ENCODE measurements at regions not wholly inside any gene's neighbourhood (a gene's known extent, or its start where the extent isn't known, plus 50 kb on each side); places are given as distances from the start of the nearest gene placed in this dataset.

DNA sequence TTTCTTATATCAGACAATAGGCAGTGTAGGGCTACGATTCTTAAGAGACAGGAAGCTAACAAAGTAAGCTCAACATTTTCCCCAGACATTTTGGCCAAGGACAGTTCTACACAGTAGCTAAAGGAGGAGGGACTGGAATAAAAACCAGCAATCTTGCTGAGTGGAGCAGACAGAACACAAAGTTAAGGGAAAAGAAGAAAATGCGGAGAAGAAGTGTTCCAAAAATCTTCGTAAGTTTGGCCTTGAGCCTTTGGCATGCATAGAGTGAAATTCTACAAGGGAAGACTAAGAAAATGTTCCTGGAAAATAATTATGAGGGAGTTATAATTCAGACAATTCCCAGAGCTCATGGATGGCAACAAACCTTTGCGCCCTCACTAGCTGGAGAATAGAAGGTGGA is 748.0 kb upstream of the CTNND2 start:
- DNase-seq (no peak), ATAC-seq (ENCODE audit: insufficient read depth, low FRiP score) (no peak)
- H3K9me3 ChIP-seq (ENCODE audit: control insufficient read depth in 4 of 4, insufficient read depth in 3 of 4, low read length in 3 of 4): no peaks in the 10 kb centered on the region
- 89 to 92% methylated on average over 4 of the region's 4 CpGs for WGBS, 2 donors
- no peaks in the 10 kb centered on the region for H3K36me3 ChIP-seq (ENCODE audit: control insufficient read depth in 4 of 4, insufficient read depth in 4 of 4, low read length in 4 of 4)
- no peak for TF ChIP-seq CTCF (IDR thresholded peaks at IDR 0.05; ENCODE audit: control extremely low read depth, extremely low read depth)
- H3K4me1 ChIP-seq (ENCODE audit: control insufficient read depth in 5 of 5, insufficient read depth in 5 of 5, low read length in 5 of 5): no peaks in the 10 kb centered on the region
- H3K9ac ChIP-seq (ENCODE audit: insufficient read depth in 1 of 2, low read length in 2 of 2): no peak overlapping the region
- H3K27me3 ChIP-seq (ENCODE audit: control insufficient read depth in 3 of 3, insufficient read depth in 3 of 3, low read length in 2 of 3): no peaks in the 10 kb centered on the region
- H3K4me3 ChIP-seq: no peak overlapping the region
- H3K27ac ChIP-seq (ENCODE audit: low read depth in 1 of 2, low read length in 1 of 2): no peak overlapping the region

DNA sequence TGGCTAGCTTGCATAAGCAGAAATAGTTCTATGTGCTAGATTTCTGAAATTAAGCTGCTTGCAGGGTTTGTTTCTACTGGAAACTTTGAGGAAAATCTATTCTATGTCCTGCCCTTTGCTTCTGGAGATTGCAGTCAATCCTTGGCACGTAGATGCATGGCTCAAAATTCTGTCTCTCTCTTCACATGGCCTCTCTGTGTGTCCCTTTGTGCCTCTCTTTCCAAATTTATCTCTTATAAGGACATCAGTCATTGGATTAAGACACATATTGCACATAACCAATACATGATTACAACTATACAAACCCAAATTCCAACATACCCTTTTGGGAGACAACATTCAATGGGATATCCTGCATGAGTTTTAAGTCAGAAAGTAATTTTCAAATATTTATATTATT is 744.3 kb upstream of the CTNND2 start:
- DNase-seq: no peak
- Histone ChIP-seq H3K27me3 (ENCODE audit: control insufficient read depth in 3 of 3, insufficient read depth in 3 of 3, low read length in 2 of 3) (no peaks in the 10 kb centered on the region), H3K9ac (ENCODE audit: insufficient read depth in 1 of 2, low read length in 2 of 2) (no peak overlapping the region), H3K4me3 (no peak overlapping the region), H3K4me1 (ENCODE audit: control insufficient read depth in 5 of 5, insufficient read depth in 5 of 5, low read length in 5 of 5) (no peaks in the 10 kb centered on the region), H3K9me3 (ENCODE audit: control insufficient read depth in 4 of 4, insufficient read depth in 3 of 4, low read length in 3 of 4) (no peaks in the 10 kb centered on the region), H3K36me3 (ENCODE audit: control insufficient read depth in 4 of 4, insufficient read depth in 4 of 4, low read length in 4 of 4) (no peaks in the 10 kb centered on the region), H3K27ac (ENCODE audit: low read depth in 1 of 2, low read length in 1 of 2) (no peak overlapping the region)
- no peak for TF ChIP-seq CTCF (IDR thresholded peaks at IDR 0.05; ENCODE audit: control extremely low read depth, extremely low read depth)
- ATAC-seq (ENCODE audit: insufficient read depth, low FRiP score): no peak
- WGBS, 2 donors: 58 to 72% methylated on average over 1 of the region's 1 CpG

DNA sequence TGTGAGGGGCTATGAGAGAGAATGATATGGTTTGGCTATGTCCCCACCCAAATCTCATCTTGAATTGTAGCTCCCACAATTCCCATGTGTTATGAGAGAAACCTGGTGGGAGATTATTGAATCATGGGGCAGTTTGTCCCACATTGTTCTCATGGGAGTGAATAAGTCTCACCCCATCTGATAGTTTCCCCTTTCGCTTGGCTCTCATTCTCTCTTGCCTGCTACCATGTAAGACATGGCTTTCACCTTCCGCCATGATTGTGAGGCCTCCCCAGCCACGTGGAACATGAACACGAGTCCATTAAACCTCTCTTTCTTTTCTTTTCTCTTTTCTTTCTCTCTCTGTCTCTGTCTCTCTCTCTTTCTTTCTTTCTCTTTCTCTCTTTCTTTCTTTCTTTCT is 743.4 kb upstream of the CTNND2 start:
- ATAC-seq (ENCODE audit: insufficient read depth, low FRiP score) (no peak), DNase-seq (no peak)
- Histone ChIP-seq H3K27me3 (ENCODE audit: control insufficient read depth in 3 of 3, insufficient read depth in 3 of 3, low read length in 2 of 3) (no peaks in the 10 kb centered on the region), H3K4me1 (ENCODE audit: control insufficient read depth in 5 of 5, insufficient read depth in 5 of 5, low read length in 5 of 5) (no peaks in the 10 kb centered on the region), H3K9ac (ENCODE audit: insufficient read depth in 1 of 2, low read length in 2 of 2) (no peak overlapping the region), H3K36me3 (ENCODE audit: control insufficient read depth in 4 of 4, insufficient read depth in 4 of 4, low read length in 4 of 4) (no peaks in the 10 kb centered on the region), H3K27ac (ENCODE audit: low read depth in 1 of 2, low read length in 1 of 2) (no peak overlapping the region), H3K9me3 (ENCODE audit: control insufficient read depth in 4 of 4, insufficient read depth in 3 of 4, low read length in 3 of 4) (no peaks in the 10 kb centered on the region), H3K4me3 (no peak overlapping the region)
- no peak for TF ChIP-seq CTCF (IDR thresholded peaks at IDR 0.05; ENCODE audit: control extremely low read depth, extremely low read depth)
- 84 to 91% methylated on average over 4 of the region's 4 CpGs for WGBS, 2 donors

- no peaks in the 10 kb centered on the region for H3K27me3 ChIP-seq (ENCODE audit: control insufficient read depth in 3 of 3, insufficient read depth in 3 of 3, low read length in 2 of 3)
- no peak overlapping the region for H3K27ac ChIP-seq (ENCODE audit: low read depth in 1 of 2, low read length in 1 of 2)
- no peak overlapping the region for H3K4me3 ChIP-seq
- ATAC-seq (ENCODE audit: insufficient read depth, low FRiP score) (no peak), DNase-seq (no peak)
- no peaks in the 10 kb centered on the region for H3K36me3 ChIP-seq (ENCODE audit: control insufficient read depth in 4 of 4, insufficient read depth in 4 of 4, low read length in 4 of 4)
- H3K9me3 ChIP-seq (ENCODE audit: control insufficient read depth in 4 of 4, insufficient read depth in 3 of 4, low read length in 3 of 4): no peaks in the 10 kb centered on the region
- H3K4me1 ChIP-seq (ENCODE audit: control insufficient read depth in 5 of 5, insufficient read depth in 5 of 5, low read length in 5 of 5): no peaks in the 10 kb centered on the region
- no peak overlapping the region for H3K9ac ChIP-seq (ENCODE audit: insufficient read depth in 1 of 2, low read length in 2 of 2)
- TF ChIP-seq CTCF (IDR thresholded peaks at IDR 0.05; ENCODE audit: control extremely low read depth, extremely low read depth): no peak
Measured at GRCh38 chr5:12645582-12645981, 741.3 kb upstream of the CTNND2 start.

Data from lung (tissue), 11 donors.